GM18507 (cell line): ENCODE measurements at regions not wholly inside any gene's neighbourhood (a gene's known extent, or its start where the extent isn't known, plus 50 kb on each side); places are given as distances from the start of the nearest gene placed in this dataset.
"Not testable (repeated sequence)": the region's sequence is repeated elsewhere in the genome, so short reads cannot be mapped to it uniquely, and the experiment has no call there.

ENCODE experiments used
- DNase-seq: peaks from one replicate; pipeline ENCODE4 v3.0.0; 2011; ENCODE audit warnings: low read depth; ENCODE audit not compliant: insufficient read length; ENCODE audit errors: extremely low spot score
- FAIRE-seq: peaks from 2 replicates; lab custom pipeline; 2011; peaks lifted over from hg19 to GRCh38; lab: Jason Lieb, UNC

DNA sequence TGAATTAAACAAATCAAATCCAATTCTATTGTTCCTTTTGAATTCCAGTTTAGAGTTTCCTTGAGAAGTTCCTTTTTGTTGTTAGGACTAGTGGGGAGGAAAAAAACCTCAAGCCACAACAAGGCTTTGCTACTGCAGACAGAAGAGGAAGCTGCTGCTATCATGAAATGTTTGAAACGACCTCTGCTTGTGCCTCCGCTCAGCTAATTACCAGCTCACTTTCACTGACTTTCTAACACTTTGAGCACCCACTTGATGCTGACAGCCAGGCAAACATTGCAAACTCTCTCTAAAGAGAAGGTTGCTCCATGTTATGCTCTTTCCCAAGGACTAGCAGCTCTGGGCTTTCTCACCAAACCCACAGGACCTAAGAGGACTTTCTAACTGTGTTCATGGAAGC, 203.9 kb upstream of the PROX1 start:
- DNase-seq (no peak), FAIRE-seq (no peak)

- FAIRE-seq, result no peak
- no peak for DNase-seq
Observed at GRCh38 chr1:213786683-213787082, 201.1 kb upstream of the PROX1 start.

DNA sequence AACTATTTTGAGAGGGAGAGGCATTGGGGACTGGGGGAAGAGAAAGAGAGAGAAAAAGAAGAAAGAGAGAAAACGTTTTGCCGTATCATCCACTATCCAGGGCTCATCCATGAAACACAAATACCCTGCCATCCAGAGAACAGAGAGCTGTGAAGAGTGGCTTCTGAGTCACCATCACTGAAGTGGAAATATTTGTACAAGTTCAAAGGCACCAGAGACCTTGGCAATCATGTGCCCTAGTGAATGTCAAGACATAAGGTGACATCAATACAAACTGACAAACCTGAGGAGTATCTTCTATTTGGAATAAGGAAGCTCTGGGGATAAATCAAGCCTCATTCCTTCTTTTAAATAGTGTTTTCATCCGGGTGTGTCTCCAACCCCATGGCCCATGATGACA, 197.2 kb upstream of the PROX1 start:
- FAIRE-seq (no peak), DNase-seq (no peak)

DNA sequence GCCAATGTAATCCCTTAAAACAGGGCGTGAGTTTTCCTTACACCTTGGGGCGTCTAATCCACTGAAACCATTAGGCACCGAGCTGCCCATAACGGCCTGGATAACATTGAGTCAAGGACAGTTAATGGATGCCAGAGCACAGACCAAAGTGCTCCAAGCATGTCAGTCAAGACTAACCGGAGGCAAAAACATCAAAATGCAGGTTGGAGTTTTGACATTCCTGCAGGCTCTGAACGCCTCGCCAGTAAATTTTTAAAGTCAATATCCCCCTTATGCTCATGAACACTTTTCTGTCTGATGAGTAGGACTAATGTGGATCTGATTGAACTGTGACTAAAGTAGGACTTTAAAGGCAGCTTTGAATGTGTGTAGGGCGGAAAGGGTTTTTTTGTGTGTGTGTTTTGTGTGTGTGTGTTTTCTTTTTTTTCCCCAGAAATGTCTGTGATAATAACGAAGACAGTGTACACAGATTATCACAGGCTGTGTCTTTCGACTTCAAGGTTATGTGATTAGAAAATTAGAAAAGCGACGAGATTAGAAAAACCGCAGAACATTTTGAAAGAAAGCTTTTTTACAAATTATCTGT, 194.2 kb upstream of the PROX1 start:
- DNase-seq (no peak), FAIRE-seq (no peak)

GRCh38 chr1:213796525-213796924, 191.2 kb upstream of the PROX1 start:
- DNase-seq (no peak), FAIRE-seq (no peak)

DNA sequence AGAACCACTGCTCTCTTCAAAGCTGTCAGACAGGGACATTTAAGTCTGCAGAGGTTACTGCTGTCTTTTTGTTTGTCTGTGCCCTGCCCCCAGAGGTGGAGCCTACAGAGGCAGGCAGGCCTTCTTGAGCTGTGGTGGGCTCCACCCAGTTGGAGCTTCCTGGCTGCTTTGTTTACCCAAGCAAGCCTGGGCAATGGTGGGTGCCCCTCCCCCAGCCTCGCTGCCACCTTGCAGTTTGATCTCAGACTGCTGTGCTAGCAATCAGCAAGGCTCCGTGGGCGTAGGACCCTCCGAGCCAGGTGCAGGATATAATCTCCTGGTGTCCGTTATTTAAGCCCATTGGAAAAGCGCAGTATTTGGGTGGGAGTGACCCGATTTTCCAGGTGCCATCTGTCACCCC, 179.5 kb upstream of the PROX1 start:
- not testable (repeated sequence) for FAIRE-seq

DNA sequence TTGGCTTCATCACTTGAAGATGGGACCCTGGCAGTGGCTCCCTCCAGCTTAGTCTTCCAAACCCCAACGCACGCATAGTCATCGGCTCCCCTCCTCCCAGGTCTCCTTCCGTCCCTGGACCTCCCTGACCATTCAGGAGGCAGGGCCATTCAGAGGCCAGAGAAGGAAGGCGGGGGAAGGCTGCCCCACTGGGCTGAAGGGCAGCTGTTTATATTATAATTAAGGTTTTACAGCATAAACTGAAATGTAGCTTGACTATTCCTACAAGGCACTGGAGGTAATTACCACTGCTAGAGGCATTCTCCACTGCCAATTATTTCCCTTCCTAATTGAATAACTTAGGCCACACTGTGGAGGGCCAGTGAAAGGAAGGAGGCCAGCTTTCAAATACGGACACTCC, 170.6 kb upstream of the PROX1 start:
- FAIRE-seq (no peak), DNase-seq (no peak)

More for the DNA sequence above, 179.5 kb upstream of the PROX1 start:
- not testable (repeated sequence) for DNase-seq

DNA sequence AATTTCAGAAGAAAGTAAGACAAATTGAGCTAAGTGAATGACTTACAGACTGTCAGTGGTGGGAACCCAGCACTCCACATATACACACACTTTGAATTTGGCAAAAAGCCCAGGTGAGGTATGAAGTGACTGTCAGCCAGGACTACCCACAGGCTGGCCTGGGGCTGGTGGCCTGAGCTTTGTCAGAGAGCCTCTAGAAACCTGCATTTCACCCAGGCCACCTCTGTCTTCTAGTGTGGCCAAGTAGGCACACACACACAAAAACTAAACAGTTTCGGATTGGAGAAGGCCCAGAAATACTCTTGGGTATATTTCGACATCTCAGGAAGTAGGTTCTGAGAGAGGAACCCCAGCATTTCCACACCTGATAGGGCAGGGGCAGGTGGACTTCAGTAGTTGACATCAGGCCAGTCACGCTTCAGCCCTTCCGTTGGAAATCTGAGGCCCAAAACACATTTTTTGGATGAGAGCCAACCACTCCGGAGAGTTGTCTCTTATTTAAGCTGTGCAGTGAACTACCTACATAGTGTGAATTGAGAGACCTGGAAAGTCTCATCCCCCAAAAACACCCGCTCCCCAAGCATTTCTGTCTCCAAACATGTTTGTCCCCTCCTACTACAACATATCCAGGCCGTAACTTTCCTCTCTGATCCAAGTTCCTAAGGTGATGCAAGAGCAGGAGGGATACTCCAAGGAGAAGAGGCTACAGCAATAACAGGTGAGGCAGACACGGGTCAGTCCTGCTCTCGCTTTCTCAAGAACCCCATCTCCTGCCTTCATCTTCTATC, 167.2 kb upstream of the PROX1 start:
- no peak for FAIRE-seq

GRCh38 chr1:213821175-213821942, 166.4 kb upstream of the PROX1 start:
- FAIRE-seq, result no peak

More for the DNA sequence above, 167.2 kb upstream of the PROX1 start:
- DNase-seq, result no peak

GRCh38 chr1:213821943-213822334, 165.8 kb upstream of the PROX1 start:
- FAIRE-seq, result no peak
- DNase-seq, result no peak

More at GRCh38 chr1:213821175-213821942, 166.4 kb upstream of the PROX1 start:
- no peak for DNase-seq

DNA sequence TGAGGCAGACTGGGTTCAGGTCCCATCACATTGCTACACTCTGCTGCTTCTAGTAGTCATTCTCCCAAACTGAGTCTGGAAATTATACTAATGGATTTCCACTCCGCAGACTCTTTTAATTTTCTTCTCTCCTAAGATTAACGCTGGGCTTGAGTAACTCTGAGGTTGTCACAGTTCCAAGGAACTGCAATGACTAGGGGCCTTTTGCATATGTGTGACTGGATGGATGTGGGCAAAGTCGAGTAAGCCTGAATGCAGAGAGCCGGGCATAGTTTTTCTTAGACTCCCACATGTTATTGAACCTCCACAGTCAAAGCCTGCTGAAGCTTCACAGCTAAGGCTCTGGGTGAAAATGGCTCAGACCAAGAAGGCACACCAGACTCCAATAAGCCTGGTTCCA, 160.9 kb upstream of the PROX1 start:
- FAIRE-seq (no peak), DNase-seq (no peak)

DNA sequence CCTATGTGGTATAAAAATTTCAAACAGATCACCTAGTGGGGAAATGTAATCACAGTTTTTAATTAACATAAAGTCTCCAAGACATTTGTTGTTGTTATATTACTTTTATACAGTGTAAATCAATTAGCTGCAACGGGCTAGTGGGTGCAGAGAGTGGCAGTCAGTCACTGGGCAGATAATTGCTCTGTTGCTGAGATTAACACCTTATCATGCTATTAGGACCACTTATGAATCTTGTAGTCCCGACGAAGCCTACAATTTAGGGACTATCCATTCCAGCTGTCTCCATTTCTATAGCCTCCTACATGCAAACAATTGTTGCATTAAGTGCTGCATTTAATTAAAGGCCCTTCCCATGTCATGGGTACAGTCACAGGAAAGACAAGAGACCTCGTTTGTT, 158.9 kb upstream of the PROX1 start:
- DNase-seq (no peak), FAIRE-seq (no peak)

- FAIRE-seq (no peak), DNase-seq (no peak)
Observed at GRCh38 chr1:213829780-213830179, 158.0 kb upstream of the PROX1 start.

DNA sequence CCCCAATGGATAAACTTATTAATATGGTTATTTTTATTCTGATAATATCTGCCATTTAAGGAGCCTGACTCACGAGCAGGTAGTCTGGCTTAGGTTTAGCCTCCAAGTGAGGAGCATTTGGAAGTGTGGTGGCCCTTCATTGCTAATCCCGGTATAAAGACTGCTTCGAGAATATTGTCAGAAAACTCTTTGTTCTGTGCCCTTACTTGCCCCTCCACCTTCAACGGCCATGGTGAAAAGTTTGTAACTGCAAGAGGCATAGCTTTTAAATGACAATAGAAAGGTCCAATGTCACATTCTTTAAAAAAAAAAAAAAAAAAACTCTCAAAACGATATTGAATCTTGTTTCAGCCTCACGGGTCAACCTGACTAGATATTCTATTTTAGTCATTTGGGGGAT, 157.4 kb upstream of the PROX1 start:
- FAIRE-seq (no peak), DNase-seq (no peak)

GRCh38 chr1:213840575-213840974, 147.2 kb upstream of the PROX1 start:
- DNase-seq (no peak), FAIRE-seq (no peak)

DNA sequence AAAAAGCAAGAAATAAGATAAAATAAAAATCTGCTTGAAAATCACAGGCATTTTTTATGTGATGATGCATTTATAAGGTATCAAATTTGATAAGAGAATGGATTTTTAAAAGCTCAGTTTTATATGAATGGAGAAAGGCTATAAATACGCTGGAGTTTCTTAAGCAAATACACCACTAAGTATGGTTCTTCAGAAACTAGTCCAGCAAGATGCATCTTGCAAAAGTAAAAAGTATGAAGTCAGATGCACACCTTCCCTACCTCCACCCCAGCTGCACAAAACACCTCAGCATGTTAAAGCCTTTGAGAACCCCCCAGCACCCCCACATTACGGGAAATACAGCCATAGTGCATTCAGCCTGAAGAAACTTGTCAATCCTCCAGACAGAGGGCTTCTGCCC, 143.1 kb upstream of the PROX1 start:
- FAIRE-seq, result no peak
- DNase-seq, result no peak

- FAIRE-seq (no peak), DNase-seq (no peak)
Observed at GRCh38 chr1:213852107-213852506, 135.7 kb upstream of the PROX1 start.

- FAIRE-seq (no peak), DNase-seq (no peak)
Observed at GRCh38 chr1:213858581-213858980, 129.2 kb upstream of the PROX1 start.

DNA sequence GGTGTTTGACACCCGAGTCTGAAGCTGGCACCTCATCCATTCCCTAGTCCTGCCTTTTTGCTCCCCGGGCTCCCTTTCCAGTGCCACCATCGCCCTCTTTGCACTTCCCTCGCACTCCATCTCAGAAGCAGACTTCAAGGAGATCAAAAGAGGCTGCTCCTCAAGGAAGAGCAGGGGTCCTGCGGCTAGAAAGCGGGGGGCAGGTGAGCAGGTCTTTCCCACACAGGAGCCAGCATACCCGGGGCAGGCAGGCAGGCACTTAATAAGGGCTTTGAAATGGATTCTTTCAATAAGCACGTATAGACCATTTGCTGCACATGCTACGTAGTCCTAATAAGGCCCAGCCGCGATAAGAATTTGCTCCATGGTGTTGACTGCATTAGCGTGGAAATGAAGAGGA, 125.9 kb upstream of the PROX1 start:
- no peak for FAIRE-seq
- DNase-seq, result no peak

DNA sequence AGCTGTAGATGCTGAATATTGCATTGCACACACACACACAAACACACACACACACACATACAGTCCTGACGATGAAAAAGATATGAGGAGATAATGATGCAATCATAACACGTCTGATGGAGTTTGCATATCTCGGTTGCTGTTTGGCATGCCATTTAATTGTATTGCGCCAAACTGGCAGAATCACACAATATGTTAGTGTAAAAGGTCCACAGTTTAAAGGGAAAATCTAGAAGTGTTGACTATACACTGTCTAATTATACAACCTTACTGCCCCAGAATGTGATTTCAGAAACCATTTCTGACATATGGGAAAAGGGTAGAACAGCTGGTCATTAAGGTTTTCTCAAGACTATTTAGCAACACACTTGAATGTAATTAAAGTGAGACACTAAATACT, 123.7 kb upstream of the PROX1 start:
- DNase-seq, result no peak
- no peak for FAIRE-seq

GRCh38 chr1:213868482-213868881, 119.3 kb upstream of the PROX1 start:
- FAIRE-seq, result no peak
- DNase-seq, result no peak
